A549 (cell line): ENCODE measurements at regions not wholly inside any gene's neighbourhood (a gene's known extent, or its start where the extent isn't known, plus 50 kb on each side); places are given as distances from the start of the nearest gene placed in this dataset.

Experiments used
- ATAC-seq, 2 experiments: fragments of 200-7000 bp in 1 of 2; fragments of >200 bp in 1 of 2; cut with Nextera tagmentation in 1 of 2; cut with Tn5 transposase in 1 of 2; 3 replicates each; pipeline versions ENCODE4 v1.8.0 to v1.9.1; 2018 to 2020; ENCODE audit warnings: mild to moderate bottlenecking in 1 of 2, moderate library complexity in 1 of 2
- CTCF ChIA-PET: fragments of 300-600 bp; sonication (Branson Sonifier 250); formaldehyde crosslinking; extraction: SDS; loops from one replicate; lab custom pipeline; 2021; ENCODE audit warnings: antibody characterized with exemption, inconsistent platforms; lab: Yijun Ruan, JAX
- POLR2A ChIA-PET: fragments of 350-600 bp; formaldehyde crosslinking; extraction: SDS; loops from one replicate; lab custom pipeline; 2021; ENCODE audit warnings: antibody characterized with exemption, inconsistent platforms; lab: Yijun Ruan, JAX
- DNase-seq, 2 experiments: peaks; one replicate each; pipeline versions ENCODE4 v3.0.0 to v3.0.0-alpha.2; 2011 to 2016; ENCODE audit warnings: low read depth in 1 of 2, low spot score in 1 of 2
- FAIRE-seq: peaks from 2 replicates; lab custom pipeline; 2011; peaks lifted over from hg19 to GRCh38; lab: Jason Lieb, UNC
- H3K27ac ChIP-seq, 2 experiments: fragments of >200 bp; sonication (Bioruptor Twin); formaldehyde crosslinking; 3 replicates each; pipeline ENCODE4 v1.5.1; 2016 to 2017
- H3K4me1 ChIP-seq: fragments of >200 bp; sonication (Bioruptor Twin); formaldehyde crosslinking; 3 replicates; pipeline ENCODE4 v1.6.1; 2016
- H3K4me2 ChIP-seq: fragments of >200 bp; sonication (Bioruptor Twin); formaldehyde crosslinking; 3 replicates; pipeline ENCODE4 v1.6.1; 2016
- H3K4me3 ChIP-seq: fragments of >200 bp; sonication (Bioruptor Twin); formaldehyde crosslinking; 3 replicates; pipeline ENCODE4 v1.5.1; 2016
- H3K9me3 ChIP-seq: fragments of >200 bp; sonication (Bioruptor Twin); formaldehyde crosslinking; 3 replicates; pipeline ENCODE4 v1.6.1; 2016
- BHLHE40 ChIP-seq: IDR thresholded peaks from 2 replicates; pipeline ENCODE4 v1.6.1; 2012; ENCODE audit warnings: low read depth, low read length, inconsistent platforms
- CBX8 ChIP-seq: fragments of 200-600 bp; sonication (generic); IDR thresholded peaks from 2 replicates; pipeline ENCODE4 v1.6.1; 2016
- CHD4 ChIP-seq: fragments of 200-600 bp; sonication (generic); IDR thresholded peaks from 2 replicates; pipeline ENCODE4 v1.6.1; 2016; ENCODE audit warnings: antibody characterized with exemption, mild to moderate bottlenecking, borderline replicate concordance
- CTCF ChIP-seq: fragments of >200 bp; sonication (Bioruptor Twin); formaldehyde crosslinking; IDR thresholded peaks from 3 replicates; pipeline ENCODE4 v1.5.1; 2016
- E2F6 ChIP-seq: IDR thresholded peaks from 2 replicates; pipeline ENCODE4 v1.6.1; 2012; ENCODE audit warnings: low read depth, borderline replicate concordance
- EHMT2 ChIP-seq: fragments of 200-600 bp; sonication (generic); IDR thresholded peaks from 2 replicates; pipeline ENCODE4 v1.6.1; 2016; ENCODE audit warnings: antibody characterized with exemption, low read depth, mild to moderate bottlenecking, moderate library complexity
- ELK1 ChIP-seq: fragments of 150-350 bp; IDR thresholded peaks from 2 replicates; pipeline ENCODE4 v1.6.1; 2014; ENCODE audit warnings: low read depth, mild to moderate bottlenecking, low read length
- EP300 ChIP-seq, 2 experiments: fragments of >200 bp; sonication (Bioruptor Twin); formaldehyde crosslinking; IDR thresholded peaks; 2 replicates in 1 of 2; 3 replicates in 1 of 2; pipeline ENCODE4 v1.6.1; 2016 to 2017
- ESRRA ChIP-seq: fragments of 150-350 bp; IDR thresholded peaks from 2 replicates; pipeline ENCODE4 v1.6.1; 2014; ENCODE audit warnings: mild to moderate bottlenecking, low read length, borderline replicate concordance
- FOSB ChIP-seq: fragments of 250-450 bp; sonication (Bioruptor Pico); IDR thresholded peaks from 2 replicates; pipeline ENCODE4 v1.5.0; 2020; ENCODE audit warnings: mild to moderate bottlenecking, moderate library complexity
- HMGXB4 ChIP-seq: fragments of 250-450 bp; sonication (Bioruptor Pico); IDR thresholded peaks from 2 replicates; pipeline ENCODE4 v1.5.0; 2021; ENCODE audit warnings: mild to moderate bottlenecking, moderate library complexity, borderline replicate concordance
- HOXB5 ChIP-seq: fragments of 250-450 bp; sonication (Bioruptor Pico); IDR thresholded peaks from 2 replicates; pipeline ENCODE4 v1.5.0; 2020; ENCODE audit warnings: mild to moderate bottlenecking, moderate library complexity
- JUN ChIP-seq, 2 experiments: fragments of >200 bp; sonication (Bioruptor Twin); formaldehyde crosslinking; IDR thresholded peaks; 2 replicates in 1 of 2; 3 replicates in 1 of 2; pipeline ENCODE4 v1.6.1; 2016 to 2017
- KDM1A ChIP-seq: fragments of 200-600 bp; sonication (generic); IDR thresholded peaks from 2 replicates; pipeline ENCODE4 v1.6.1; 2016; ENCODE audit warnings: low read depth, mild to moderate bottlenecking
- NFE2L2 ChIP-seq: fragments of 150-350 bp; conservative IDR thresholded peaks from 2 replicates; pipeline ENCODE4 v1.6.1; 2014; ENCODE audit warnings: low read length
- PBX3 ChIP-seq: IDR thresholded peaks from 2 replicates; pipeline ENCODE4 v1.6.1; 2012
- PHF8 ChIP-seq: fragments of 200-600 bp; sonication (generic); IDR thresholded peaks from 2 replicates; pipeline ENCODE4 v1.6.1; 2016; ENCODE audit warnings: low read depth, mild to moderate bottlenecking, antibody characterized with exemption, moderate library complexity, borderline replicate concordance
- POLR2A ChIP-seq: IDR thresholded peaks from 2 replicates; pipeline ENCODE4 v1.6.1; 2012; ENCODE audit warnings: mild to moderate bottlenecking, low read length
- POLR2AphosphoS2 ChIP-seq: conservative IDR thresholded peaks from 2 replicates; pipeline ENCODE4 v1.6.1; 2012; ENCODE audit warnings: low read length, improper control_type of control experiment, inconsistent platforms
- RCOR1 ChIP-seq: fragments of 150-350 bp; IDR thresholded peaks from 2 replicates; pipeline ENCODE4 v1.6.1; 2014; ENCODE audit warnings: antibody characterized with exemption, low read length, low read depth
- TP53 ChIP-seq: fragments of 250-450 bp; sonication (Bioruptor Pico); IDR thresholded peaks from 2 replicates; pipeline ENCODE4 v1.5.0; 2021; ENCODE audit warnings: mild to moderate bottlenecking, moderate library complexity
- WGBS: methylation state at CpG from one replicate; pipeline ENCODE4 v1.1.6; 2017; ENCODE audit errors: missing lambda C conversion rate; 5-methylcytosine and 5-hydroxymethylcytosine counted together

- no peak for ATAC-seq
- POLR2A ChIA-PET, result no interaction called here
These were observed 56.1 kb upstream of the TMC5 start for GRCh38 chr16:19361587-19361986.

GRCh38 chr16:19363740-19364139 lies 53.9 kb upstream of the TMC5 start:
- no peak overlapping the region for H3K27ac ChIP-seq
- POLR2A ChIA-PET, result no interaction called here
- CTCF ChIA-PET, result interaction anchor here (0.6 to 2.8 kb wide), 6 partner anchors 12 to 278 kb away, joined by 3 to 14 read pairs (median 4); no protein-coding TSS in a partner anchor
- H3K9me3 ChIP-seq, result peaks cover 13% of the 10 kb centered on the region
- no peak for ATAC-seq
- no peak for DNase-seq
- H3K4me2 ChIP-seq, result no peak overlapping the region
- FAIRE-seq, result no peak
- WGBS, result 43% methylated on average over 7 of the region's 7 CpGs
- no peaks in the 10 kb centered on the region for H3K4me1 ChIP-seq
- no peak overlapping the region for H3K4me3 ChIP-seq
- TF ChIP-seq POLR2AphosphoS2, result no peak
- no peak for TF ChIP-seq RCOR1
- no peak for TF ChIP-seq EHMT2
- no peak for TF ChIP-seq EP300 (IDR thresholded peaks at IDR 0.05)
- TF ChIP-seq POLR2A, result no peak
- TF ChIP-seq CHD4, result no peak
- TF ChIP-seq PBX3, result no peak
- TF ChIP-seq CBX8, result no peak
- TF ChIP-seq ESRRA, result no peak
- TF ChIP-seq E2F6, result no peak
- TF ChIP-seq FOSB, result no peak
- TF ChIP-seq CTCF, result no peak
- no peak for TF ChIP-seq BHLHE40

More at GRCh38 chr16:19361587-19361986, 56.1 kb upstream of the TMC5 start:
- CTCF ChIA-PET, result interaction anchor here (0.8 to 2.1 kb wide), 5 partner anchors 14 to 276 kb away, joined by 3 to 7 read pairs (median 3); no protein-coding TSS in a partner anchor
- Histone ChIP-seq H3K27ac (no peak overlapping the region), H3K9me3 (peaks cover 2% of the 10 kb centered on the region; the same call in 2 of the 3 replicates), H3K4me3 (no peak overlapping the region), H3K4me1 (no peaks in the 10 kb centered on the region), H3K4me2 (no peak overlapping the region)
- 64% methylated on average over 2 of the region's 2 CpGs for WGBS
- FAIRE-seq (no peak), DNase-seq (no peak)
- TF ChIP-seq HOXB5 (CRISPR knock-in tag) (no peak), CTCF (no peak), POLR2AphosphoS2 (no peak), TP53 (CRISPR knock-in tag) (no peak), PBX3 (no peak), HMGXB4 (CRISPR knock-in tag) (no peak), ELK1 (no peak), JUN (IDR thresholded peaks at IDR 0.05) (no peak), KDM1A (no peak), PHF8 (no peak), EP300 (IDR thresholded peaks at IDR 0.05) (no peak), NFE2L2 (no peak)
